Hematopoietic multipotent progenitor cell treated with erythropoietin and hydrocortisone succinate and interleukin-3 and kit ligand, for 15 days (in vitro differentiated cells): ENCODE measurements at regions not wholly inside any gene's neighbourhood (a gene's known extent, or its start where the extent isn't known, plus 50 kb on each side); places are given as distances from the start of the nearest gene placed in this dataset.
"Not testable (repeated sequence)": the region's sequence is repeated elsewhere in the genome, so short reads cannot be mapped to it uniquely, and the experiment has no call there.

Experiments used
- DNase-seq: peaks from one replicate; pipeline ENCODE4 v3.0.0-alpha.2; 2015; ENCODE audit warnings: low spot score

GRCh38 chr6:28848756-28849155 is 75.0 kb downstream of the TRIM27 start:
- DNase-seq, result not testable (repeated sequence)
